C4-2B (cell line): ENCODE measurements at regions not wholly inside any gene's neighbourhood (a gene's known extent, or its start where the extent isn't known, plus 50 kb on each side); places are given as distances from the start of the nearest gene placed in this dataset.

Experiments used
- H3K27ac ChIP-seq: fragments of 450-650 bp; 2 replicates; pipeline ENCODE4 v1.5.1; 2017
- ZFX ChIP-seq: fragments of 450-650 bp; IDR thresholded peaks from 2 replicates; pipeline ENCODE4 v1.6.1; 2017
- TF ChIP-seq, protein P1 (sequence below): fragments of 450-650 bp; conservative IDR thresholded peaks from 2 replicates; pipeline ENCODE4 v1.5.1; 2017; ENCODE audit warnings: mild to moderate bottlenecking

DNA sequence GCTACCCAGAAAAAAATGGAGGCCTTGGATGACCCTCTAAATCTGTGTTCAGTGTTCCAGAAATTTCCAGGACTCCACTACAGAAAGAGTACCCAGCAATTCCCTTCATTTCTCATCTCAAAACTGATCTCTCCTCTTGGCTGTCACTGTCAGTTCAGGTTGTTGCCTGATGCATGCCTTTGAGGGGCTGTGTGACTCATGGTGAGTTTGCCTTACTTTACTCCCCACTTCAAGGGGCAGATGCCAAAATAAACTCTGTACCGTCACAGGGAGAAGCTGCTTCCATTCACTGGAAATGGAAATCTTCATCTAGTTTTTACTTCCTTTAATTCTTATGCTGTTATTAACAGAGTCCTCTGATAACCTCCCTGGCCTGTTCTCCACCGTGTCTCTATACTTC lies 1075.0 kb downstream of the DIAPH3 start:
- no peak for TF ChIP-seq ZFX
- TF ChIP-seq, protein P1, sequence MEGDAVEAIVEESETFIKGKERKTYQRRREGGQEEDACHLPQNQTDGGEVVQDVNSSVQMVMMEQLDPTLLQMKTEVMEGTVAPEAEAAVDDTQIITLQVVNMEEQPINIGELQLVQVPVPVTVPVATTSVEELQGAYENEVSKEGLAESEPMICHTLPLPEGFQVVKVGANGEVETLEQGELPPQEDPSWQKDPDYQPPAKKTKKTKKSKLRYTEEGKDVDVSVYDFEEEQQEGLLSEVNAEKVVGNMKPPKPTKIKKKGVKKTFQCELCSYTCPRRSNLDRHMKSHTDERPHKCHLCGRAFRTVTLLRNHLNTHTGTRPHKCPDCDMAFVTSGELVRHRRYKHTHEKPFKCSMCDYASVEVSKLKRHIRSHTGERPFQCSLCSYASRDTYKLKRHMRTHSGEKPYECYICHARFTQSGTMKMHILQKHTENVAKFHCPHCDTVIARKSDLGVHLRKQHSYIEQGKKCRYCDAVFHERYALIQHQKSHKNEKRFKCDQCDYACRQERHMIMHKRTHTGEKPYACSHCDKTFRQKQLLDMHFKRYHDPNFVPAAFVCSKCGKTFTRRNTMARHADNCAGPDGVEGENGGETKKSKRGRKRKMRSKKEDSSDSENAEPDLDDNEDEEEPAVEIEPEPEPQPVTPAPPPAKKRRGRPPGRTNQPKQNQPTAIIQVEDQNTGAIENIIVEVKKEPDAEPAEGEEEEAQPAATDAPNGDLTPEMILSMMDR: no peak
- H3K27ac ChIP-seq: no peak overlapping the region

- no peak overlapping the region for H3K27ac ChIP-seq
- no peak for TF ChIP-seq ZFX
- TF ChIP-seq, protein P1: no peak
Observed at GRCh38 chr13:59094181-59094580, 1069.5 kb downstream of the DIAPH3 start.

- TF ChIP-seq ZFX: no peak
- TF ChIP-seq, protein P1: no peak
Observed at GRCh38 chr13:59099182-59099974, 1064.3 kb downstream of the DIAPH3 start.

GRCh38 chr13:59103004-59103768 lies 1060.5 kb downstream of the DIAPH3 start:
- TF ChIP-seq, protein P1: no peak
- TF ChIP-seq ZFX: no peak
- no peak overlapping the region for H3K27ac ChIP-seq

More at GRCh38 chr13:59099182-59099974, 1064.3 kb downstream of the DIAPH3 start:
- no peak overlapping the region for H3K27ac ChIP-seq

DNA sequence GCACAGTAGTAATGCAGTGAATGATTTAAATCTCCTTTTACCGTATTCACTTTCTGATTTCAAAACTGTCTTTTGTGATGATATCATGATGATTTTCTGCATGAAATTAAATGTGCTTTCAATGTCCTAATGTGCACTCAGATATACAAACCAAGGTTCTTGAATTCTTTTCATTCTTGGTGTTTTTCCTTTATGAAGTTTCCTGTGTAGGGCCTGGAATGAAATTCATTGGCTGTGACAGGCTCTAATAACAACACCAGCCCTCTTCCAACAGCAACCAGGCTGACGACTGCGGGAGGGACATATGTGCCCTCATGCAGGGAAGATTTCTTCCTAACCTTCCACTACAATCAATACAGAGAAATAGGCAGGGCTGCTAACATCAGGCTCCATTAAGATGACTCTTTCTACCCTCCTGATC lies 1052.0 kb downstream of the DIAPH3 start:
- no peak overlapping the region for H3K27ac ChIP-seq
- TF ChIP-seq, protein P1: no peak
- no peak for TF ChIP-seq ZFX

DNA sequence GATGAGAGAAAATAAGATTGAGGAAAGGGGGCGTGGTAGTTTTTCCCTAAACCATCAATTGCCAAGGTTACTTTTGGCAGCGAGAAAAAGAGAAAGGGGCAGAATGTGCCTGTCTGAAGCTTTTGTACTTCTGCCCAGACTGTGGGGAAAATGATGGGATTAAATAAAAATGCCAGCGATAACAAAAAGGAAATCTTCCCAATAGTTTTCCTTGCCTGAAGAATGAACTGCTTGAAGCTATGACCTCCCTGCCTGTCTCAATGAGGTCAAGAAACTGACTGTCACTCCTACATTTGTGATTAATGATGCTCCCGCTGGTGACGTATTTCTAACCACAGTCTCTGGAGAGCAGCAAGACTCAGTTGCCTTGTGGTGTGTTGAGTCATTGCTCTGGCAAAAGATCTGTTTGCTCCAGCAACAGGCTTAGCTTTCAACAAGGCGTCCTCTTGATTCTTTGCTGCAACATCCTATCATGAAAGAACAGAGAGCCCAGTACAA lies 1051.5 kb downstream of the DIAPH3 start:
- no peak for TF ChIP-seq ZFX
- TF ChIP-seq, protein P1: no peak
- no peak overlapping the region for H3K27ac ChIP-seq

GRCh38 chr13:59119475-59119874 lies 1044.3 kb downstream of the DIAPH3 start:
- H3K27ac ChIP-seq: no peak overlapping the region
- TF ChIP-seq, protein P1: no peak
- no peak for TF ChIP-seq ZFX
